ENCODE measurements at regions not wholly inside any gene's neighbourhood (a gene's known extent, or its start where the extent isn't known, plus 50 kb on each side); places are given as distances from the start of the nearest gene placed in this dataset.

- no peak for DNase-seq
- WGBS (ENCODE audit: extremely low coverage, insufficient read length, low lambda C conversion rate) = no CpG with 5 or more reads among the region's 8 CpGs
- Histone ChIP-seq H3K23me2 (ENCODE audit: insufficient read length, low read depth, low read length, poor library complexity, severe bottlenecking) (no peaks in the 10 kb centered on the region), H2AK5ac (ENCODE audit: insufficient read length, low read length) (no peak overlapping the region), H3K79me2 (ENCODE audit: insufficient read depth, low read length) (no peaks in the 10 kb centered on the region), H4K91ac (ENCODE audit: insufficient read length, low read depth, low read length) (no peak overlapping the region), H3K79me1 (ENCODE audit: insufficient read depth, low read depth, low read length, poor library complexity, severe bottlenecking) (no peaks in the 10 kb centered on the region), H3K56ac (ENCODE audit: insufficient read length, low read depth, low read length) (no peak overlapping the region), H2BK12ac (ENCODE audit: insufficient read length, low read depth, low read length) (no peak overlapping the region), H4K5ac (ENCODE audit: insufficient read length, low read depth, low read length) (no peak overlapping the region), H3K27ac (ENCODE audit: insufficient read length, low read depth, low read length) (no peak overlapping the region), H3K27me3 (ENCODE audit: insufficient read depth, low read length) (no peaks in the 10 kb centered on the region), H3K18ac (ENCODE audit: insufficient read length, low read depth, low read length) (no peak overlapping the region), H3K14ac (ENCODE audit: insufficient read depth, low read length) (no peak overlapping the region), H3K4me1 (ENCODE audit: insufficient read depth, low read length) (no peaks in the 10 kb centered on the region), H3K23ac (ENCODE audit: insufficient read length, low read depth, low read length) (no peak overlapping the region), H3T11ph (ENCODE audit: low read length) (no peak overlapping the region), H4K8ac (replicated peaks; ENCODE audit: insufficient read length, low read depth, low read length) (no peak overlapping the region), H2BK5ac (ENCODE audit: insufficient read length, low read length) (no peak overlapping the region), H2BK20ac (ENCODE audit: low read depth, low read length, poor library complexity, severe bottlenecking) (no peak overlapping the region), H3K9me3 (ENCODE audit: control insufficient read depth, low read depth, low read length) (no peaks in the 10 kb centered on the region), H2AFZ (ENCODE audit: low read length) (no peak overlapping the region), H4K20me1 (ENCODE audit: control insufficient read depth, insufficient read depth, insufficient read length) (no peaks in the 10 kb centered on the region), H3K9ac (ENCODE audit: extremely low read depth, insufficient read length, low read length) (no peak overlapping the region), H2BK15ac (ENCODE audit: low read depth, low read length) (no peak overlapping the region), H3K4me2 (ENCODE audit: insufficient read depth, insufficient read length, low read length) (no peak overlapping the region), H2BK120ac (ENCODE audit: low read depth, low read length, poor library complexity, severe bottlenecking) (no peak overlapping the region), H3K4ac (ENCODE audit: low read depth, low read length) (no peak overlapping the region)
- no peak overlapping the region for H3K4me3 Mint-ChIP-seq
- H3K27me3 Mint-ChIP-seq (ENCODE audit: low read depth) = no peaks in the 10 kb centered on the region
- no peak for TF ChIP-seq CTCF (conservative IDR thresholded peaks at IDR 0.05)
- H3K4me1 Mint-ChIP-seq = 0 out of 4 replicates have a peak, but pooled peaks cover 0 to 2% of the 10 kb centered on the region in 2 experiments
- no peaks in the 10 kb centered on the region for H3K36me3 Mint-ChIP-seq (ENCODE audit: insufficient read depth in 1 of 3, low read depth in 3 of 3)
- H3K9me3 Mint-ChIP-seq = no peaks in the 10 kb centered on the region
- no peak overlapping the region for H3K27ac Mint-ChIP-seq
Observed at GRCh38 chr2:226334981-226335720, 464.5 kb downstream of the IRS1 start.

All from H9 (cell line).